Panc1 (cell line): ENCODE measurements at regions not wholly inside any gene's neighbourhood (a gene's known extent, or its start where the extent isn't known, plus 50 kb on each side); places are given as distances from the start of the nearest gene placed in this dataset.

ENCODE experiments used
- SIN3A ChIP-seq: IDR thresholded peaks from 2 replicates; pipeline ENCODE4 v1.6.1; 2012; ENCODE audit warnings: low read depth, mild to moderate bottlenecking, low read length, moderate library complexity, borderline replicate concordance; ENCODE audit not compliant: insufficient read depth
- TF ChIP-seq, protein P1 (sequence below): fragments of 450-650 bp; IDR thresholded peaks from 2 replicates; pipeline ENCODE4 v1.5.1; 2017; ENCODE audit warnings: mild to moderate bottlenecking

DNA sequence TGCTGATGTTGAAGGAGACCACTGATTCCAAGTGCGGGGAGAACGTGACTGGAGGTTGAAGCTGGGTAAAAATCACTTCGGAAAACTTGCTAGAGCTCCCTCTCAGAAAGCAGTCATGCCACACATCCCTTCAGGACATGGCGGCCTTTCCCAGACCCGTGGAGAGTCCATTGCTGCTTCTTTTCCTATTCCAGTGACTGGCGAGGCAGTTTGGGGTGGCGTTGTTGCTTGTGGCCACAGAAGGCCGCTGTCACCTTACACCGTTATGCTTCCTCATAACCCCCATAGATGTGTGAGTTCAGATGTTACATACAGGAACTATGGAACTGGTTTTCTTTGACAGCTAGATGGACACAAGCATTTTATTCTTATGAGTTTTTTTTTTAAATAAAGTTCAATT, 235.6 kb upstream of the POM121L12 start:
- TF ChIP-seq, protein P1, sequence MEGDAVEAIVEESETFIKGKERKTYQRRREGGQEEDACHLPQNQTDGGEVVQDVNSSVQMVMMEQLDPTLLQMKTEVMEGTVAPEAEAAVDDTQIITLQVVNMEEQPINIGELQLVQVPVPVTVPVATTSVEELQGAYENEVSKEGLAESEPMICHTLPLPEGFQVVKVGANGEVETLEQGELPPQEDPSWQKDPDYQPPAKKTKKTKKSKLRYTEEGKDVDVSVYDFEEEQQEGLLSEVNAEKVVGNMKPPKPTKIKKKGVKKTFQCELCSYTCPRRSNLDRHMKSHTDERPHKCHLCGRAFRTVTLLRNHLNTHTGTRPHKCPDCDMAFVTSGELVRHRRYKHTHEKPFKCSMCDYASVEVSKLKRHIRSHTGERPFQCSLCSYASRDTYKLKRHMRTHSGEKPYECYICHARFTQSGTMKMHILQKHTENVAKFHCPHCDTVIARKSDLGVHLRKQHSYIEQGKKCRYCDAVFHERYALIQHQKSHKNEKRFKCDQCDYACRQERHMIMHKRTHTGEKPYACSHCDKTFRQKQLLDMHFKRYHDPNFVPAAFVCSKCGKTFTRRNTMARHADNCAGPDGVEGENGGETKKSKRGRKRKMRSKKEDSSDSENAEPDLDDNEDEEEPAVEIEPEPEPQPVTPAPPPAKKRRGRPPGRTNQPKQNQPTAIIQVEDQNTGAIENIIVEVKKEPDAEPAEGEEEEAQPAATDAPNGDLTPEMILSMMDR: no peak
- TF ChIP-seq SIN3A: no peak
